Mucosa of descending colon (tissue), 3 donors: ENCODE measurements at regions not wholly inside any gene's neighbourhood (a gene's known extent, or its start where the extent isn't known, plus 50 kb on each side); places are given as distances from the start of the nearest gene placed in this dataset.

Source experiments
- ATAC-seq: fragments of 200-7000 bp; cut with Tn5 transposase; one replicate; pipeline ENCODE4 v1.9.1; 2020; ENCODE audit warnings: mild to moderate bottlenecking, moderate library complexity
- DNase-seq, 3 donors: peaks; one replicate each; pipeline ENCODE4 v3.0.0-alpha.2; 2020
- H3K36me3 ChIP-seq: fragments of 200-600 bp; one replicate; pipeline ENCODE4 v1.8.0; 2021; ENCODE audit warnings: low read depth, mild to moderate bottlenecking
- H3K4me1 ChIP-seq: fragments of 200-600 bp; one replicate; pipeline ENCODE4 v1.8.0; 2021; ENCODE audit warnings: low read depth, mild to moderate bottlenecking
- H3K4me3 ChIP-seq: fragments of 200-600 bp; one replicate; pipeline ENCODE4 v1.8.0; 2021; ENCODE audit warnings: mild to moderate bottlenecking
- H3K9me3 ChIP-seq: fragments of 200-600 bp; one replicate; pipeline ENCODE4 v1.8.0; 2021; ENCODE audit warnings: mild to moderate bottlenecking
- CTCF ChIP-seq: fragments of 200-600 bp; IDR thresholded peaks from one replicate; pipeline ENCODE4 v1.8.0; 2022; ENCODE audit warnings: antibody characterized with exemption, mild to moderate bottlenecking
- intact Hi-C, 2 donors: fragments of 100-400 bp; cut with DNase I in 1 of 2; cut with micrococcal nuclease in 1 of 2; formaldehyde crosslinking; loops; one replicate each; pipeline versions ENCODE4 v1.11.0 to v1.11.1; 2022; cut with DNase I, micrococcal nuclease
- donor health status: DM: no; HTN: no; CAD: no; lungs with moderate emphysema.
- donor health status: DM: no; HTN: no; CAD: no.
- donor health status: DM: no; HTN: yes; CAD: no.

GRCh38 chr10:83941189-83941588, 198.1 kb upstream of the GHITM start:
- Histone ChIP-seq H3K4me1 (no peaks in the 10 kb centered on the region), H3K9me3 (no peaks in the 10 kb centered on the region), H3K4me3 (no peak overlapping the region), H3K36me3 (no peaks in the 10 kb centered on the region)
- DNase-seq (no peak), ATAC-seq (no peak)
- intact Hi-C loops: no loop called here
- TF ChIP-seq CTCF: no peak

DNA sequence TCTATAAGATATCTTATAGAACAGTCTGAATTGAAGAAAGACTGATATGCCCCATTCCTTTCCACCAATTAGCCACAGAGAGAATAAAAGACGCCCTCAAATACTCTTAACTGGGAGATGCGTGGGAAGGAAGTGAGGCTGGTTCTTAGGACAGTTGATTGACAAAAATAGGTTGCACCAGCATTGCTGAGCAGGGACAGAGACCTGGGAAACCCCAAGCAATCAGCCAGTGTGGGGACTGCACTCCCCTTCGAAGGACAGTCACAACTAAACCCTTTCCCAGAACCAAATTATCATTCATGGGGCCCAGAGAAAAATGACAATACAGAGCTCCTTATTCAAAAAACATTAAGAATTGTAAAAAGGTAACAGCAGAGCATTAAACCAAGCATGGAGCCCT, 196.9 kb upstream of the GHITM start:
- Histone ChIP-seq H3K4me1 (no peaks in the 10 kb centered on the region), H3K4me3 (no peak overlapping the region)
- no peak for ATAC-seq

GRCh38 chr10:83943049-83943448, 196.3 kb upstream of the GHITM start:
- Histone ChIP-seq H3K9me3 (no peaks in the 10 kb centered on the region), H3K4me1 (no peaks in the 10 kb centered on the region), H3K4me3 (no peak overlapping the region), H3K36me3 (no peaks in the 10 kb centered on the region)
- no peak for DNase-seq
- no peak for ATAC-seq
- intact Hi-C loops: no loop called here
- TF ChIP-seq CTCF: no peak

More for the DNA sequence above, 196.9 kb upstream of the GHITM start:
- Histone ChIP-seq H3K36me3 (no peaks in the 10 kb centered on the region), H3K9me3 (no peaks in the 10 kb centered on the region)
- TF ChIP-seq CTCF: no peak
- intact Hi-C loops: no loop called here
- DNase-seq: no peak

DNA sequence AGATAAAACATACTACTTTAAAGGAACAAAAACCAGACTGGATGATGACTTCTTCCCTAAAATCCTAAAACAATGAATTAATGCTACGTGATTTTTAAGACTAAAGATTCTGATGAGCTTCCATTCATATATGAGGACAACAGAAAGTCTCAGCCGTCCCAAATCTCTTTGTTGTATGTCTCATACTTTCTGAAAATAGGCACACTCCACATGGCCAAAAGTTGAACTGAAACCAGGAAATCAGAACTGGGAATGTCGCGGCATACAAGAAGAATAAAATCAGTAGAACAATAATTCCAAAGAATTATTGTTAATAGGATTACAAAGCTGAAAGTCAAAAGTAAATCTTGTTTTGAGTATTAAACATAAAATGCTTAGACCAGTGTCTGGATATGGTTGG, 195.4 kb upstream of the GHITM start:
- TF ChIP-seq CTCF: no peak
- intact Hi-C loops: no loop called here
- no peaks in the 10 kb centered on the region for H3K36me3 ChIP-seq

GRCh38 chr10:83945982-83946718, 193.2 kb upstream of the GHITM start:
- Histone ChIP-seq H3K4me3 (no peak overlapping the region), H3K36me3 (no peaks in the 10 kb centered on the region), H3K9me3 (no peaks in the 10 kb centered on the region), H3K4me1 (peaks cover under 1% of the 10 kb centered on the region)
- TF ChIP-seq CTCF: no peak
- no peak for DNase-seq
- intact Hi-C loops: no loop called here
- no peak for ATAC-seq

More for the DNA sequence above, 195.4 kb upstream of the GHITM start:
- H3K4me1 ChIP-seq: no peaks in the 10 kb centered on the region
- no peak for DNase-seq
- no peaks in the 10 kb centered on the region for H3K9me3 ChIP-seq
- H3K4me3 ChIP-seq: no peak overlapping the region
- no peak for ATAC-seq
